ENCODE measurements at regions not wholly inside any gene's neighbourhood (a gene's known extent, or its start where the extent isn't known, plus 50 kb on each side); places are given as distances from the start of the nearest gene placed in this dataset.

GRCh38 chr10:110387983-110388686 is 83.4 kb upstream of the SMNDC1 start (continued):
- peak; percentile 69 for TF ChIP-seq ZNF687 (IDR thresholded peaks at IDR 0.05)
- TF ChIP-seq SMAD5 (IDR thresholded peaks at IDR 0.05; ENCODE audit: low read depth): no peak
- TF ChIP-seq CHD4 (IDR thresholded peaks at IDR 0.05): no peak
- peak; percentile 87 for TF ChIP-seq RELB (IDR thresholded peaks at IDR 0.05; ENCODE audit: low read depth)
- TF ChIP-seq TBL1XR1 (IDR thresholded peaks at IDR 0.05; ENCODE audit: low read depth, low read length): peak; percentile 72; the same call in 1 of the 2 replicates
- 0 out of 2 replicates have a peak, but pooled peaks have one; percentile 26 for TF ChIP-seq POLR2AphosphoS2 (IDR thresholded peaks at IDR 0.05; ENCODE audit: low read depth, low read length)
- TF ChIP-seq HCFC1 (IDR thresholded peaks at IDR 0.05; ENCODE audit: low read length): no peak
- TF ChIP-seq ASH2L (IDR thresholded peaks at IDR 0.05; ENCODE audit: borderline replicate concordance, low read depth): no peak
- TF ChIP-seq POLR2A (IDR thresholded peaks at IDR 0.05; ENCODE audit: low read depth, low read length): no peak
- TF ChIP-seq EED (IDR thresholded peaks at IDR 0.05; ENCODE audit: low read depth): peak; percentile 82
- TF ChIP-seq NBN (IDR thresholded peaks at IDR 0.05): no peak
- TF ChIP-seq, protein P1, sequence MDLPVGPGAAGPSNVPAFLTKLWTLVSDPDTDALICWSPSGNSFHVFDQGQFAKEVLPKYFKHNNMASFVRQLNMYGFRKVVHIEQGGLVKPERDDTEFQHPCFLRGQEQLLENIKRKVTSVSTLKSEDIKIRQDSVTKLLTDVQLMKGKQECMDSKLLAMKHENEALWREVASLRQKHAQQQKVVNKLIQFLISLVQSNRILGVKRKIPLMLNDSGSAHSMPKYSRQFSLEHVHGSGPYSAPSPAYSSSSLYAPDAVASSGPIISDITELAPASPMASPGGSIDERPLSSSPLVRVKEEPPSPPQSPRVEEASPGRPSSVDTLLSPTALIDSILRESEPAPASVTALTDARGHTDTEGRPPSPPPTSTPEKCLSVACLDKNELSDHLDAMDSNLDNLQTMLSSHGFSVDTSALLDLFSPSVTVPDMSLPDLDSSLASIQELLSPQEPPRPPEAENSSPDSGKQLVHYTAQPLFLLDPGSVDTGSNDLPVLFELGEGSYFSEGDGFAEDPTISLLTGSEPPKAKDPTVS (IDR thresholded peaks at IDR 0.05; ENCODE audit: low read depth, low read length): no peak
- TF ChIP-seq LARP7 (IDR thresholded peaks at IDR 0.05): peak; percentile 59; the same call in 1 of the 2 replicates
- peak; percentile 3 for TF ChIP-seq SMAD1 (IDR thresholded peaks at IDR 0.05; ENCODE audit: low read depth, partially characterized antibody)
- no peak for TF ChIP-seq KAT2A (conservative IDR thresholded peaks at IDR 0.05; ENCODE audit: control insufficient read depth, low read depth, low read length)
- peak; percentile 94 for TF ChIP-seq NFIC (IDR thresholded peaks at IDR 0.05; ENCODE audit: low read depth, low read length)
